GM12873 (cell line): ENCODE measurements at regions not wholly inside any gene's neighbourhood (a gene's known extent, or its start where the extent isn't known, plus 50 kb on each side); places are given as distances from the start of the nearest gene placed in this dataset.

Experiments used
- CTCF ChIP-seq: IDR thresholded peaks from 2 replicates; pipeline ENCODE4 v1.5.1; 2012; ENCODE audit warnings: low read depth, mild to moderate bottlenecking, moderate library complexity, low read length, control low read depth; ENCODE audit not compliant: insufficient read depth; ENCODE audit errors: missing control alignments

GRCh38 chr21:15405214-15405613 lies 324.6 kb upstream of the USP25 start:
- TF ChIP-seq CTCF = no peak

GRCh38 chr21:15406791-15407190 lies 323.0 kb upstream of the USP25 start:
- no peak for TF ChIP-seq CTCF

DNA sequence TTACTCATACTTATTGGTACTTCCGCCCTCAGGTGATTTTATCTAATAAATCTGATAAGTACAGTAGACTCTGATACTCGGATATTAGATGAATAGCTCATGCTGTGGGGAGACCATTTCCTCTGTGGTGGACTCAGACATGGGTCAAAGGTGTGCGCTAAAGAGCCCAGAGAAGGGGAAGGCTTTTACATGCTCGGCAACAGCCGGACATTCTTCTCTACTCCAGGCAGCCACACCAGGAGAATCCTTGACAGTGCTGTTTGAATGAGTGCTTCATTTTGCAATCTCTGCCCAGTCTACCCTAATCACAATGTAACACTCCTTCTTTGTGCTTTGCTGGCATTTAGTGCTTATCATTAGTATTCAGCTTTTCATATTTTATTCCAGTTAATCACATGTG lies 322.2 kb upstream of the USP25 start:
- TF ChIP-seq CTCF = no peak

GRCh38 chr21:15408089-15408488 lies 321.7 kb upstream of the USP25 start:
- no peak for TF ChIP-seq CTCF

- TF ChIP-seq CTCF = no peak
Observed at GRCh38 chr21:15409031-15409430, 320.8 kb upstream of the USP25 start.

DNA sequence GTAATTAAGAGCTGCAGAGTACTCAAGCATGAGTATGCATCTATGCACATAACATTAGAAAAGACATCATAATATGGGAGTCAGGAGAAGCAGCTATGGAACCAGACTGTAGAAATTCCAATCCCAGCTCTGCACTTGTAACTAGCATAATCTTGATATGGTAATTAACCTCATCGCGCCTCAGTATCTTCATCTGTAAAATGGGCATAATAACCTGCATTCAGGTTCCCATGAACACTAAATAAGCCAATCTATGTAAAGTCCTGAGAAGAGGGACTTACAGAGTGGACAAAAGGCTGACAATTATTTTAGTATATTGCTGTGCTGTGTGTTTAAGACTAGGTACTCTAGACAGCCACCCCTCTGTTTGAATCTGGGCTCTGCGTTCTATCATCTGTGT lies 318.9 kb upstream of the USP25 start:
- TF ChIP-seq CTCF = no peak

DNA sequence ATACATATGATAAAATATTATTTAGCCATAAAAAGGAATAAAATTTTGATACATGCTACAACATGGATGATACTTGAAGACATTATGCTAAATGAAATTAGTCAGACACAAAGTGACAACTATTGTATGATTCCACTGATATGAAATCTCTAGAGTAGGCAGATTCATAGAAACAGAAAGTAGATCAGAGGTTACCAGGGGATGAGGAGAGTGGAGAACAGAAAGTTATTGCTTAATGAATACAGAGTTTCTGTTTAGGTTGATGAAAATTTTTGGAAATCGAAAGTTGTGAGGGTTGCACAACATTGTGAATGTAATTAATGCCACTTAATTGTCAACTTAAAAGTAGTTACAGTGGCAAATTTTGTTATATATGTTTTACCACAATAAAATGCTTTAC lies 315.7 kb upstream of the USP25 start:
- no peak for TF ChIP-seq CTCF
